ENCODE measurements at regions not wholly inside any gene's neighbourhood (a gene's known extent, or its start where the extent isn't known, plus 50 kb on each side); places are given as distances from the start of the nearest gene placed in this dataset.

- Histone ChIP-seq H3K4me3 (replicated peaks in 1 of 2; ENCODE audit: low read depth in 1 of 2, low read length in 2 of 2) (no peak overlapping the region), H3K4me2 (ENCODE audit: low read length) (no peak overlapping the region), H2AFZ (ENCODE audit: low read depth, low read length, poor library complexity, severe bottlenecking) (no peak overlapping the region), H3K9me3 (ENCODE audit: control insufficient read depth in 1 of 2, insufficient read depth in 1 of 2, low read depth in 1 of 2, low read length in 2 of 2) (no peaks in the 10 kb centered on the region), H3K27me3 (ENCODE audit: insufficient read depth, low read length) (peaks cover 12% of the 10 kb centered on the region; the same call in 1 of the 2 replicates), H3K4me1 (ENCODE audit: control insufficient read depth in 1 of 2, insufficient read depth in 2 of 2, low read length in 2 of 2) (no peaks in the 10 kb centered on the region), H3K9ac (ENCODE audit: low read length) (no peak overlapping the region), H4K20me1 (ENCODE audit: insufficient read depth) (no peaks in the 10 kb centered on the region), H3K27ac (ENCODE audit: low read depth, low read length) (no peak overlapping the region), H3K36me3 (ENCODE audit: control insufficient read depth in 1 of 2, insufficient read depth in 2 of 2, low read length in 2 of 2) (no peaks in the 10 kb centered on the region), H3K79me2 (ENCODE audit: insufficient read depth, low read length) (no peaks in the 10 kb centered on the region), H3K9me2 (ENCODE audit: insufficient read depth) (no peaks in the 10 kb centered on the region)
- intact Hi-C loops (cut with micrococcal nuclease): no loop called here
- no TSS peak for BruUV-seq (replicated peaks)
- CTCF ChIA-PET: no interaction called here
- POLR2A ChIA-PET: no interaction called here
- TF ChIP-seq FOSL1 (IDR thresholded peaks at IDR 0.05; ENCODE audit: low read depth) (no peak), ZFX (IDR thresholded peaks at IDR 0.05) (no peak), TCF7L2 (IDR thresholded peaks at IDR 0.05; ENCODE audit: borderline replicate concordance, extremely low read depth, insufficient read depth, insufficient read length) (no peak), CBX3 (IDR thresholded peaks at IDR 0.05; ENCODE audit: low read depth) (no peak), ELF1 (IDR thresholded peaks at IDR 0.05; ENCODE audit: borderline replicate concordance, low read depth) (no peak), SIN3A (IDR thresholded peaks at IDR 0.05; ENCODE audit: low read depth) (no peak), MAX (IDR thresholded peaks at IDR 0.05) (no peak), POLR2A (IDR thresholded peaks at IDR 0.05; ENCODE audit: borderline replicate concordance, extremely low read depth, insufficient read depth, insufficient read length) (no peak), CTCF (IDR thresholded peaks at IDR 0.05 in 2 of 3, conservative IDR thresholded peaks at IDR 0.05 in 1 of 3; ENCODE audit: borderline replicate concordance in 1 of 3, insufficient read depth in 1 of 3, low read depth in 2 of 3, low read length in 2 of 3) (no peak), ZNF274 (IDR thresholded peaks at IDR 0.05; ENCODE audit: low read depth, low read length) (no peak), SRF (IDR thresholded peaks at IDR 0.05; ENCODE audit: low read depth) (no peak), EZH2phosphoT487 (IDR thresholded peaks at IDR 0.05; ENCODE audit: borderline replicate concordance) (no peak), EZH2 (IDR thresholded peaks at IDR 0.05) (no peak), SP1 (IDR thresholded peaks at IDR 0.05; ENCODE audit: low read depth) (no peak)
- TF ChIP-seq, protein P1, sequence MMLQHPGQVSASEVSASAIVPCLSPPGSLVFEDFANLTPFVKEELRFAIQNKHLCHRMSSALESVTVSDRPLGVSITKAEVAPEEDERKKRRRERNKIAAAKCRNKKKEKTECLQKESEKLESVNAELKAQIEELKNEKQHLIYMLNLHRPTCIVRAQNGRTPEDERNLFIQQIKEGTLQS (IDR thresholded peaks at IDR 0.05): no peak
- TF ChIP-seq, protein P2, sequence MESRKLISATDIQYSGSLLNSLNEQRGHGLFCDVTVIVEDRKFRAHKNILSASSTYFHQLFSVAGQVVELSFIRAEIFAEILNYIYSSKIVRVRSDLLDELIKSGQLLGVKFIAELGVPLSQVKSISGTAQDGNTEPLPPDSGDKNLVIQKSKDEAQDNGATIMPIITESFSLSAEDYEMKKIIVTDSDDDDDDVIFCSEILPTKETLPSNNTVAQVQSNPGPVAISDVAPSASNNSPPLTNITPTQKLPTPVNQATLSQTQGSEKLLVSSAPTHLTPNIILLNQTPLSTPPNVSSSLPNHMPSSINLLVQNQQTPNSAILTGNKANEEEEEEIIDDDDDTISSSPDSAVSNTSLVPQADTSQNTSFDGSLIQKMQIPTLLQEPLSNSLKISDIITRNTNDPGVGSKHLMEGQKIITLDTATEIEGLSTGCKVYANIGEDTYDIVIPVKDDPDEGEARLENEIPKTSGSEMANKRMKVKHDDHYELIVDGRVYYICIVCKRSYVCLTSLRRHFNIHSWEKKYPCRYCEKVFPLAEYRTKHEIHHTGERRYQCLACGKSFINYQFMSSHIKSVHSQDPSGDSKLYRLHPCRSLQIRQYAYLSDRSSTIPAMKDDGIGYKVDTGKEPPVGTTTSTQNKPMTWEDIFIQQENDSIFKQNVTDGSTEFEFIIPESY (IDR thresholded peaks at IDR 0.05; ENCODE audit: extremely low read depth, insufficient replicate concordance, low read length): no peak
- TF ChIP-seq, protein P3, sequence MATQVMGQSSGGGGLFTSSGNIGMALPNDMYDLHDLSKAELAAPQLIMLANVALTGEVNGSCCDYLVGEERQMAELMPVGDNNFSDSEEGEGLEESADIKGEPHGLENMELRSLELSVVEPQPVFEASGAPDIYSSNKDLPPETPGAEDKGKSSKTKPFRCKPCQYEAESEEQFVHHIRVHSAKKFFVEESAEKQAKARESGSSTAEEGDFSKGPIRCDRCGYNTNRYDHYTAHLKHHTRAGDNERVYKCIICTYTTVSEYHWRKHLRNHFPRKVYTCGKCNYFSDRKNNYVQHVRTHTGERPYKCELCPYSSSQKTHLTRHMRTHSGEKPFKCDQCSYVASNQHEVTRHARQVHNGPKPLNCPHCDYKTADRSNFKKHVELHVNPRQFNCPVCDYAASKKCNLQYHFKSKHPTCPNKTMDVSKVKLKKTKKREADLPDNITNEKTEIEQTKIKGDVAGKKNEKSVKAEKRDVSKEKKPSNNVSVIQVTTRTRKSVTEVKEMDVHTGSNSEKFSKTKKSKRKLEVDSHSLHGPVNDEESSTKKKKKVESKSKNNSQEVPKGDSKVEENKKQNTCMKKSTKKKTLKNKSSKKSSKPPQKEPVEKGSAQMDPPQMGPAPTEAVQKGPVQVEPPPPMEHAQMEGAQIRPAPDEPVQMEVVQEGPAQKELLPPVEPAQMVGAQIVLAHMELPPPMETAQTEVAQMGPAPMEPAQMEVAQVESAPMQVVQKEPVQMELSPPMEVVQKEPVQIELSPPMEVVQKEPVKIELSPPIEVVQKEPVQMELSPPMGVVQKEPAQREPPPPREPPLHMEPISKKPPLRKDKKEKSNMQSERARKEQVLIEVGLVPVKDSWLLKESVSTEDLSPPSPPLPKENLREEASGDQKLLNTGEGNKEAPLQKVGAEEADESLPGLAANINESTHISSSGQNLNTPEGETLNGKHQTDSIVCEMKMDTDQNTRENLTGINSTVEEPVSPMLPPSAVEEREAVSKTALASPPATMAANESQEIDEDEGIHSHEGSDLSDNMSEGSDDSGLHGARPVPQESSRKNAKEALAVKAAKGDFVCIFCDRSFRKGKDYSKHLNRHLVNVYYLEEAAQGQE (IDR thresholded peaks at IDR 0.05; ENCODE audit: low read depth): no peak
- DNase-seq (ENCODE audit: low read depth, low spot score) (no peak), ATAC-seq (no peak)
- RAD21 ChIA-PET (ENCODE audit: low non-redundant PET in 1 of 2, low total read pairs in 2 of 2, uncharacterized antibody in 2 of 2, unreplicated experiment in 2 of 2): no interaction called here
Observed at GRCh38 chr12:11969437-11970154, 101.1 kb upstream of the BCL2L14 start.
